Vagina (tissue), 2 donors: ENCODE measurements at regions not wholly inside any gene's neighbourhood (a gene's known extent, or its start where the extent isn't known, plus 50 kb on each side); places are given as distances from the start of the nearest gene placed in this dataset.

ENCODE experiments used
- DNase-seq, 2 donors: peaks; one replicate each; pipeline ENCODE4 v3.0.0-alpha.2; 2017; ENCODE audit errors: extremely low spot score in 2 of 2
- H3K27ac ChIP-seq: fragments of 200-600 bp; sonication (generic); one replicate; pipeline ENCODE4 v1.5.1; 2019
- H3K27me3 ChIP-seq: fragments of 200-600 bp; sonication (generic); one replicate; pipeline ENCODE4 v1.5.1; 2019
- H3K36me3 ChIP-seq, 2 donors: fragments of 200-600 bp; sonication (generic); one replicate each; pipeline ENCODE4 v1.5.1; 2017 to 2019
- H3K4me1 ChIP-seq: fragments of 200-600 bp; sonication (generic); one replicate; pipeline ENCODE4 v1.5.1; 2019
- H3K4me3 ChIP-seq, 2 donors: fragments of 200-600 bp; sonication (generic); 1 replicate in 1 of 2; 2 replicates in 1 of 2; pipeline ENCODE4 v1.5.1; 2016 to 2019
- H3K9me3 ChIP-seq: fragments of 200-600 bp; sonication (generic); one replicate; pipeline ENCODE4 v1.5.1; 2019
- CTCF ChIP-seq, 3 experiments: fragments of 450-650 bp in 2 of 3; fragments of 200-600 bp in 1 of 3; sonication (generic) in 1 of 3; IDR thresholded peaks; one replicate each; pipeline ENCODE4 v1.5.1; 2017 to 2019; ENCODE audit warnings: antibody characterized with exemption in 3 of 3, mild to moderate bottlenecking in 2 of 3, moderate library complexity in 2 of 3
- POLR2A ChIP-seq, 2 donors: fragments of 450-650 bp; IDR thresholded peaks; one replicate each; pipeline ENCODE4 v1.6.1; 2017; ENCODE audit warnings: antibody characterized with exemption in 2 of 2, mild to moderate bottlenecking in 2 of 2, moderate library complexity in 2 of 2
- POLR2AphosphoS5 ChIP-seq, 2 donors: sonication (generic); formaldehyde crosslinking; IDR thresholded peaks; one replicate each; pipeline ENCODE4 v1.9.0; 2017; ENCODE audit warnings: antibody characterized with exemption in 2 of 2, mild to moderate bottlenecking in 2 of 2, low read depth in 1 of 2; ENCODE audit not compliant: insufficient read depth in 1 of 2
- intact Hi-C: fragments of 100-400 bp; cut with DNase I; formaldehyde crosslinking; loops from one replicate; pipeline ENCODE4 v1.15.1; 2023

GRCh38 chr11:38796281-38796680 is 2198.2 kb upstream of the RAG2 start:
- H3K9me3 ChIP-seq, result no peaks in the 10 kb centered on the region
- TF ChIP-seq POLR2AphosphoS5 (IDR thresholded peaks at IDR 0.05; ENCODE audit: insufficient read depth in 1 of 2, low read depth in 1 of 2) (no peak), CTCF (IDR thresholded peaks at IDR 0.05) (no peak)
- intact Hi-C loops, result no loop called here
- no peak overlapping the region for H3K4me3 ChIP-seq
- DNase-seq, result no peak
- no peak overlapping the region for H3K27ac ChIP-seq
- no peaks in the 10 kb centered on the region for H3K4me1 ChIP-seq
- no peaks in the 10 kb centered on the region for H3K36me3 ChIP-seq
- no peaks in the 10 kb centered on the region for H3K27me3 ChIP-seq

- Histone ChIP-seq H3K4me1 (no peaks in the 10 kb centered on the region), H3K27ac (no peak overlapping the region), H3K4me3 (no peak overlapping the region), H3K27me3 (no peaks in the 10 kb centered on the region), H3K36me3 (no peaks in the 10 kb centered on the region), H3K9me3 (no peaks in the 10 kb centered on the region)
- DNase-seq, result no peak
- intact Hi-C loops, result no loop called here
- TF ChIP-seq POLR2AphosphoS5 (IDR thresholded peaks at IDR 0.05; ENCODE audit: insufficient read depth in 1 of 2, low read depth in 1 of 2), result no peak
- no peak for TF ChIP-seq CTCF (IDR thresholded peaks at IDR 0.05)
- TF ChIP-seq POLR2A (IDR thresholded peaks at IDR 0.05), result no peak
These were observed 2197.0 kb upstream of the RAG2 start for GRCh38 chr11:38795027-38795426.

- Histone ChIP-seq H3K4me1 (no peaks in the 10 kb centered on the region), H3K4me3 (no peak overlapping the region), H3K27ac (no peak overlapping the region), H3K27me3 (no peaks in the 10 kb centered on the region), H3K36me3 (no peaks in the 10 kb centered on the region), H3K9me3 (no peaks in the 10 kb centered on the region)
- intact Hi-C loops, result no loop called here
- TF ChIP-seq POLR2A (IDR thresholded peaks at IDR 0.05) (no peak), POLR2AphosphoS5 (IDR thresholded peaks at IDR 0.05; ENCODE audit: insufficient read depth in 1 of 2, low read depth in 1 of 2) (no peak), CTCF (IDR thresholded peaks at IDR 0.05) (peak in 2 of 3 experiments; percentile 19 to 34)
- DNase-seq, result no peak
These were observed 2193.4 kb upstream of the RAG2 start for GRCh38 chr11:38791346-38791961.

- Histone ChIP-seq H3K36me3 (no peaks in the 10 kb centered on the region), H3K27ac (no peak overlapping the region), H3K27me3 (no peaks in the 10 kb centered on the region), H3K4me3 (no peak overlapping the region), H3K4me1 (no peaks in the 10 kb centered on the region), H3K9me3 (no peaks in the 10 kb centered on the region)
- intact Hi-C loops, result no loop called here
- no peak for DNase-seq
- no peak for TF ChIP-seq CTCF (IDR thresholded peaks at IDR 0.05)
These were observed 2190.5 kb upstream of the RAG2 start for GRCh38 chr11:38788561-38788960.

GRCh38 chr11:38784164-38784563 is 2186.1 kb upstream of the RAG2 start:
- H3K4me1 ChIP-seq, result no peaks in the 10 kb centered on the region
- intact Hi-C loops, result no loop called here
- no peaks in the 10 kb centered on the region for H3K9me3 ChIP-seq
- DNase-seq, result no peak
- no peaks in the 10 kb centered on the region for H3K36me3 ChIP-seq
- no peak overlapping the region for H3K27ac ChIP-seq
- H3K27me3 ChIP-seq, result no peaks in the 10 kb centered on the region
- no peak overlapping the region for H3K4me3 ChIP-seq
- TF ChIP-seq CTCF (IDR thresholded peaks at IDR 0.05), result no peak
